T follicular helper cell (primary cell): ENCODE measurements at regions not wholly inside any gene's neighbourhood (a gene's known extent, or its start where the extent isn't known, plus 50 kb on each side); places are given as distances from the start of the nearest gene placed in this dataset.

Experiments
- DNase-seq: peaks from one replicate; pipeline ENCODE4 v3.0.0-alpha.2; 2020; ENCODE audit warnings: low read depth

DNA sequence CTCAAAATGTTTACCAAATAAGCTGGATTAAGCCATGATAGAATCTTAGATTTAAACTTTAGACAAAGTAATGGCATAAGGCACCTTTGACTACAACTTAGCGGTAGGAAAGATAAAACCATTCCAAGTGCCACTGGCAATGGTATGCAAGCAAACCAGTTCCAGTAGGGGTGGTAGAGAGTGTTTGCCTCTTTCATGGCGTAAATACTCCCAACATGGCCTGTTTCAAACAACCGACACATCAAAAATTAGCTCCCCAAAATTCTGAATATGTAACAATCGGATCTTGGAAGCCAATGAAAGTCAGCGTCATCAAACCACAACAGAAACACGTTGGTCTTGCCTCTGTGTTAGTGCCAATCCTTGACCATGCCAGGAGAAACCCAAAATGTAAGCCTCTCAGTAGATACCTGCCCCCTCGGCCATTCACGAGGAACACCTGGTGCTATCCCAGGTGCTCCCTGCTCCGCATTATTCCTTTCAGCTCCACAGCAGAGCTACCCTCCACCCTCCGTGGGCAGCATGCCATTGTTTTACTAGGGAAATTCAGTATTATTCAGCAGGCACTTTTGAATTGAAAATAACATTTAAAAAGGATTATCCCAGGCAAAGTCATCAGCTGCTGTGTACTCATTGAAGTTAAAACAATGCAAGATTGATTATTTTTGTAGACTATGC lies 307.8 kb upstream of the CDH11 start:
- no peak for DNase-seq

DNA sequence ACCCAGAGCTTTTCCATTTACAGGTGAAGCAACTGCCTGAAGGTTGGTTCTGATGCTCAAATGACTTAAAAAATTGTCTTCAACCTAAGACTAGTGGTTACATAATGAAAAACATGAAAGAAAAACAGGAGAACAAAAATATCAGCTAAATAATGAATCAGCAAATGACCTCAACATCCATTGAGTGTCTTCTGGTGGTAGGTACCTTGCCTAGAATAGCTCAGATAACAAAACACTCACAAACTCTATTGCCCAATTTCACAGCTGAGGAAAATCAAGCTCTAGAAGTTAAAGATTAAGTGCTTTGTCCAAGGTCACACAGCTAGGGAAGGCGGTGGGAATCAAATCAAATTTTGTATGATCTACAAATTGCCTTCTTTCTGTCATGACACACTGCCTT lies 304.6 kb upstream of the CDH11 start:
- DNase-seq, result no peak

DNA sequence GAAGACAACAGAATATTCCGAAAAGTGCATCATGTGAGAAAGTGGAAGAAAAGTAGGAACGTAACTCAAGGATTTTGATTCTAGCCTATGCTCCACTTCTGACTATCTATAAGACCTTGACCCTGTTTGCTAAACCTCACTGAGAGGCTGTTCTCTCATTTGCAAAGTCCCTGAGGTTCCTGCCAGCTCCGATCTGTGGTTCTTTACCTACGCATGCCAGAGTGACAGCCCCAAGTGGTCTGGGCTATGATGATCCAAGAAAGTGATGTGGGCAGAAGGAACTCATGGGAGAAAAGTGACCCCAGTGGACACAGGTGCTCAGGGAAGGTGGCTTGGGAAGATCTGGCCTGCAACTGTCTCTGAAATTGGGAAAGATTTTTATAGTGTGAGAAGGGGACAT lies 301.1 kb upstream of the CDH11 start:
- no peak for DNase-seq

DNA sequence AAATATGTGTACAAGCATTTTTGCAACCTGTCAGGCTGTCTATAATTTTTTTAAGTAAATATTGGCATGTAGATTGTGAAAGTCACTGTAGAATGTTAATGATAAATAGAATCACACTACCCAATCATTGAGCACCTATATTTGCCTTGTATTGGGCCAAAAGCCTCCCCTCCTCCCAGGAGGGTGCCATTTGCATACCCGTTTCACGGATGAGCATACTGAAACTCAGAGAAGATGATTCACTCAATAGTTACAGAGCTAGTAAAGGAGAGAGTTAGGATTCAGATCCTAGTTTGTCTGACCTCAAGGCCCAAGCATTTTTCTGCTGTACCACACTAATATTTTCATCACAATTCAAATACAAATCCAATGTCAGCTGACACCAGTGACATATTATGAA lies 299.7 kb upstream of the CDH11 start:
- no peak for DNase-seq

DNA sequence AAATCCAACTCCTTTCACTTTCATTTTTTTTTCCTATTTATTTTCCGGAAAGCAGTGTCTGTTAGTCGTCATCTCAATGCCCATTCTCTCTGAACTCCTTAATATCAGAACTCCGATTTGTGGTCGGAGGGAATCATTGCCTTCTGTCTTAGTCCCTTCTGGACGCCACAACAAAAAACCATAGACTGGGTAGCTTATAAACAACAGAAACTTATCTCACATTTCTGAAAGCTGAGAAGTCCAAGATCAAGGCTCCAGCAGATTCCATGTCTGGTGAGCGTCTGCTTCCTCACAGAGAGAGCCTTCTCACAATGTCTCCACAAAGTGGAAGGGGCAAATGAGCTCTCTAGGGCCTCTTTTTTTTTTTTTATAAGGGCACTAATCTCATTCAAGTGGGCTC lies 296.6 kb upstream of the CDH11 start:
- no peak for DNase-seq

DNA sequence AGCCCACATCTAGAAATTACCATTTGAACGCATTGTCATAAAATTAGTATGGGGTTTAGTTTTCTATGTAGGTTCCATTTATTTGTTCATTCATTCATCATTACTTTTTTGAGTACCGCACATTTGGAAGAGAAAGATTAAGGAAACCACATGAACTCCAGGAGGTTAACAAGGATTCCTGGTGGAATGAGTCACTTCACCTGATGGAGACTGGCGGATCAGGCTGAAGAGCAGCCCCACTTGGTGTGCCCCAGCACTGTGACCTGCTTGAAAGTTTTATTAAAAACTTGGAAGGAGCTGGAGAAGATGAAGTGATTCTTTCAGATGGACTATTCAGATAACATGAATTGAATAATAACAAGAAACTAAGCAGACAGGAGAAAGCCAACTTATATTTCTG lies 293.6 kb upstream of the CDH11 start:
- no peak for DNase-seq

DNA sequence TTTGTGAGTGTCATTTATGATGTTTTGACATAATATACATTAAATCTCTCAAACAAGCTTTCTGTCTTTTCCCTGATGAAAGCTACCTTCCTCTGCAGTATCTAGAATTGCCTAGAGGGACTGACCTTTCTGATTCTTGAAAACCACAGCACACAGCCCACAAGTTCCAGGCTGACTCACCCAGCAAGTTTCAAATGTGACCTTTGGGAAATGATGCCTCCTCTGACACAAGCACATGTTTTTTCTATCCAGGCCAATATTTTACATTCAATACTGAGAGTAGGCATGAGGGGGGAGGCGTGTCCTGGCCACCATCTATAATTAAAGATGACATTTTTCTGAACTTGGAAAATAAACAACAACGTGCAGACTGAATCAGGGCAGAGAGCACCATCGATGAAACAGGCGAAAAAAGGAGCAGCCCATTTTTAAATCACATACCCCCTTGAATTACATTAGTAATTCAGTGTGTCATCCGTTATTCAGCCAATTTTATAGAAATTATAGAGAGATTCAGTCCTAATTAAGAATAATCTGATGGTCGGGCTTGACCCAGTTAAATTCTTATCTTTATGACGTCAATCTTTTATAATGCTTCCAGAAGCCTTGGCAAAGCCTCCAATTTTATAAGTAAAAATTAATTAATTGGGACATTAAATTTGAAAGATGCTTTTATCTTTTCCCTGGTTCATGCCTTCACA lies 292.6 kb upstream of the CDH11 start:
- DNase-seq, result no peak

DNA sequence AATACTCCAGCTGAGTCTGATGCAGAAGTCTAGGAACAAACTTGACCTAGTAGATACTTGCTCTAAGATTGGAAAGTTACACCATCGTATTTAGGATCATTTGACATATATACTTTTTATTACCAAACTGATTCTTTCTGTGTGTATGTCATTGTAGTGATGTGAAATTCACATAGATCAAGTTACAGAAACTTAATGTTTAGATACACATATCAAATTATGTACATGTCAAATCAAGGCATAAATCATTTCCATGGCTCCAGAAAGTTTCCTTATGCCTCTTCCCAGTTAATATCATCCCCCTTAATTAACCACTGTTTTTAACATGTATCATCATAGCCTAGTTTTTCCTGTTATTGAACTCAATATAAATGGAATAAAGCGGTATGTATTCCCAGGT lies 292.0 kb upstream of the CDH11 start:
- DNase-seq, result no peak

DNA sequence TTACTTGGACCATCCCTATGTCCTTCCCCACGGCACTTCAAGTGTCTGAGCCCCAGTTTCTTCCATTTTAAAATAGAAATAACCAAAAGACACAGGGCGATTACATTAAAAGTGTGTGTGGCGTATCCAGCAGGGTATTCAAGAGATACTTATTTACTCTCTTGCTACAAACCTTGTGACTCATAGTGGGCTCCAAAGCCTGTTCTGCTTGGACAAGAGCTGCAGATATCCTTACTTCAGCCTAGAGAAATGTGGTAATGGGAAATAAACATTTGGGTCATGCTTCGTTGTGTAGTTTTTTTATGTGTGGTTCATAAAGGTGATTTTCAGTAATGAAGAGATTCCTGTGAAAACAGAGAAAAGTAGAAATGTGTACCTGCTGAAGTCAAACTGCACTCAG lies 288.9 kb upstream of the CDH11 start:
- DNase-seq, result no peak

DNA sequence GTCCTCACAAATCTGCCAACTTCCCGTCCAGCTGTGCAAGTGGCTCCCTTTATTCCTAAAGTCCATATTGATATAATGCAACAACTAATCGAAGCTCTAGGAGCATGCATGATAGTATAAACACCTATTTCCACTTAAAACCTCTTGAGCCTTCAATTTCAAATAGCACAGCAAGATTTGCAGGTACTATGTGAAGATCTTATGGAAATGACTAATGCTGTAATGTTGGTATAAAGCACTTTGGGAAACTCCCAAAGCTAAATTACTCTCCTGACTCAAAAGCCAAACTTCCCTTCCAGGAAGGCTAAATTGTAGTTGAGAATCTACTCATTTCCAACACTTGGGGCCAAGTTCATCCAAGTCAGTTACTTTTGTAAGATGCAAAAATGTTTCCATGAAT lies 287.6 kb upstream of the CDH11 start:
- no peak for DNase-seq

DNA sequence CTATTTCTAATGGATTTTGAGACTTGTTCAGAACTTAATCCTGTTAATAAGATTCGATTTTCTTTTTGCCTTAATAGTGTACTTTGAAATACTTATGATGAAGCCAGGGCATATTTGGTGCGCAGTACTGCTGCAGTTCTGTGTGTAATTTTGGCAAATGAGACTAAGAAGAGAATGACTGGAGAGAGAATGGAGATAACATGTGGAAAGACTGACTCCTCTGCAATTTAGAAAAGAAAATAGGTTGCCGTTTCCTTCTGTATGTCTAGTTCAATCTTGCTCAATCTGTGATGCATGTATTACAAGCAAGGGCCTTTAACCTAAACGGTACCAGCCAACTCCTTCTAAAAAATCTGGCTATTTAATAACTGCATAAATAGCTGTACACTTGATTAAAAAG lies 285.1 kb upstream of the CDH11 start:
- DNase-seq, result no peak

DNA sequence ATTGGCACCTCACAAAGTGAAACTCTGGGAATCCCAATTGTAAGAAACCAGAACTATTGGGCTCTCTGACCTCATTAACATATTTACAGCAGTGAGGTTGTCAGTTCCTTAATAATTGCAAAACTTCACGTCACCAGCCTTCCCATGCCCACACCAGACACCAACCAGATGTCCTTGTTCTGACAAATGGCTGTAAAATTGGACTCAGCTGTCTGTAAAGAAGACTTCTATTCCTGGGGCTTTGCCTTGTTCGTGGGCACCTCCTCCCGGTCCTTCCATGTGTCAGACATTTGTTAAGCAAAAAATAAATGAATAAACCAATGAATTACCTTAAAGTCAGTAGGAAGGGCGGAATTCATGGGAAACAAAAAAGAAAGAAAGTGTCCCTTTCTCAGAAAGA lies 284.3 kb upstream of the CDH11 start:
- DNase-seq, result no peak

DNA sequence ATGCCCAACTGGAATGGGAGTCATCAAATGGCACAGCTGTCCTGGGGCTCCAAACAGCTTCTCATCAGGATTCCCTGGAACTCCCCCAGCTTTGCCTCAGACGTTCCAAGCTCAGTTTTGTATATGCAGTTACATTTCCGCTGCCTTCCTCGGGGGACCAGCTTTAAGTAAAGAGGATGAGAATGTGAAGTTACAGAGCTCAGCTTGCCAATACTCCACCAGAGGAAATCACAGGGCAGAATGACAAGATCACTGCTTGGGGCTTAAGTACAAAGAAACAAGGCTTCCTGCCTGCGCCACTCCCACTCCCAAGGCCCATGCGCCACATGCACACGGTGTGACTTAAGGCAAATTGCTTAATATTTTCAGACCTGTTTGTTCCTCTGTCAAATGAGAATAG lies 272.4 kb upstream of the CDH11 start:
- DNase-seq, result no peak

DNA sequence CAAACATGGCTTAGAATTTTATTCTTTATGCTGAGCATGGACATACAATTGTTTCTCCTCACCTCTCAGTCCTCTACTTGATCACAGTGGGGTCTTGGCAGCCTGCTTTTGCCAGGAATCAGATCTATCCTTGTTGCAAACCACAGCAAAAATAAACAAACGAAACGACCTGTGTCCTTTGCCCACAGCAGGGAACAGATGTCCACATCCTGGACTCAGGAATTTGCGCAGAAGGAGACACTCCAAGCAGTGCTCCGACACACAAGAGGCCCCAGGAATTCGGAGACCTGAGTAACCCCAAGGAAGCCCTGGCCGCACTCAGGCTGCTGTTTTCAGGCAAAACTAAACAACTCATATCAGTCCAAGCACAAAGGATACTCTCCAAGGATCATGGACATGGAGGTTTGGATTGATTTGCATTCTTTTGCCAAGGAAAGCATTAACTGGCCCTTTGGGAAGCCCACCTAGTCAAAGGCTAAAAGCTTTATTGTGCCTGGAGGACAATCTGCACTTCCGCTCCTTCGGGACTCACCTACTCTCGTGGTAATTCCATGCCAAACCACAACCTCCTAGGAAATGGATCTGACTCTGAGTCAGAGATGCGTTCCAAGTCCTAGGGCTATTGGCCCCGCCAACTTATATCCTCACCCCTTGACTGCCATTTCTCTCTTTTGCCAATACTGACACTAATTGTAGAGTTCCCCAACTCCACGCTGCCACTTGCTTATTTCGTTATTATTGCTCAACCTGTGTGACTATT lies 271.1 kb upstream of the CDH11 start:
- DNase-seq, result no peak

DNA sequence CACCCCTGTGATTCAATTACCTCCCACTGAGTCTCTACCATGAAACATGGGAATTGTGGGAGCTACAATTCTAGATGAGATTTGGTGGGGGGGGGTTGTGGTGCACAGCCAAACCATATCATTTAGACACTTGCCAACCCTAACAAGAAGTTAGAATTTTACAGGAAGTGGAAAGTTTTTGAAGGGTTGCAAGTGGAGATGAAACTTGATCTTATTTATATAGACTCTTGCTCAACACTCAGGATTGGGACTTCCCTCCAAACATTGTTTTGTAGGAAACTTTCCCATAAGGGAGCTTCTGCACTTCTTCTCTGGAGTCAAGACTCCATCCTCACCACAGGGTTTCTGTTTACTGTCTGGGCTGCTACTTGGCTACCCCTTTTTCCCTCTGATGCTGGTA lies 266.7 kb upstream of the CDH11 start:
- no peak for DNase-seq

DNA sequence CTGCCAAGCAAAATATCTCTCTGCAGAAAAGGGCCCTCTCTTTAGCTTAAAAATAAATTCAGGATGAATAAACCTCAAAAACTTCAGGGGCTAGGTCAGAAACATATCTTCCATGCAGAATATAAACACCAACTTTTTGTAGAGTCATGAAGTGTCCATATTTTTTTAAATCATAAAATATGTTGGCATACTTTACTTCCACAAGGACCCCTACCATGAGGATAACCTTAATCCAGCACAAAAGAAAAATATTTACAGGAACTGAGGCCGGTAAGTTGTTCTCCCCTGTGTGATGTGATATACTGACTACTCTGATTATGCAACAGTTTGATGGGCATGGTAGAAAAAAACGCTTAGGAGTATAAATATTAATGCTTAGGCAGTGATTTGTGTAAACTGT lies 264.8 kb upstream of the CDH11 start:
- no peak for DNase-seq

DNA sequence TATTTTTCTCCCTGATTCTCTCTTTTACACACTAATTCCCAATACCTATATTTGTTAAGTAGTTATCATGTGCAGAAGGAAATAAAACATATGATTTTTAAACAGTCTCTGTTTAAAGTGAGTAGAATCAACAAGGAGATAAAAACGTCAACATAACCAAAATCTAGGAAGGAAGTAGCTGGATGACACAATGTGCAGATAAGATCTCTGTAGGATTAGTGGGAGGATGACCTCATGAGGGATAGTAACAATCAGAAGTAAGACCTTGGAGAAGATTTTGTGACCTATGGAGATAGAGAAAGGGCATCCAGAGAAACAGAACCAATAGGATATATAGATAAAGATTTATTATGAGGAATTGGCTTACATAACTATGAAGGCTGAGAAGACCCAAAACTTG lies 262.6 kb upstream of the CDH11 start:
- DNase-seq, result no peak

DNA sequence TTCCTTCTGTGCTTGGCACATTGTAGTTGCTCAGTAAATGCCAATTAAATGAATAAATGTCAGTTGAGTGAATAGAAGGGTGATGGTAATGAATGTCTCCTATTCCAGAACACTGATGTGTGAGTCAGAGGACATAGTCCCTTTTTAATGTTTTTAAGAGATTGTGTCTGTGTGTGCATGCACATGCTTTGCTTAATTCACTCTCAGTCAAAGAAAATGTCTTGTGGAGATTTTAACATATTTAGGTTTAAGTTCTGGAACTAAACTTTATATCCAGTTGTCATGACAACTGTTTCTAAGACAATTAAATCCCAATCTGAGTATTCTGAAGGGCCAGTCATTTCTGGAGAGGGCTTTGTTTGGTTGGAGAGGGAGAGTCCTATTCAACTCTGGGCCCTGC lies 255.3 kb upstream of the CDH11 start:
- DNase-seq, result no peak

DNA sequence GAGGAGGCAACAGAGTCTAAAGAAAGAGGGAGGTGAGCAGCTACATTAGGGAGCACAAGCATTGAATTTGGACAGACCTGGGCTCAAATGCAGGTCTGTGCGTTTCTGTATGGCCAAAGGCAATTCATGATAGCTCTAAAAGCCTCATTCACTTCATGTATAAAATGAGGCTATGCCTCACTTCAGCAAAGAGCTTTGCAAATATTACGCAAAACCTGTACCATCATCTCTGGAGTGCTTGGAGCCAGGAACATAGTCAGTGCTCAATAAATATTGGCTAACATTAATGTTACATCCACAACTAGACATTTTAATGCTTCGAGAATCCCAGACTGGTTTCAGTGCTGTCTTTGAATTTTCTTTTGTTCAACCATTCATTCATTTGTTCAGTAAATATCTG lies 254.7 kb upstream of the CDH11 start:
- no peak for DNase-seq

DNA sequence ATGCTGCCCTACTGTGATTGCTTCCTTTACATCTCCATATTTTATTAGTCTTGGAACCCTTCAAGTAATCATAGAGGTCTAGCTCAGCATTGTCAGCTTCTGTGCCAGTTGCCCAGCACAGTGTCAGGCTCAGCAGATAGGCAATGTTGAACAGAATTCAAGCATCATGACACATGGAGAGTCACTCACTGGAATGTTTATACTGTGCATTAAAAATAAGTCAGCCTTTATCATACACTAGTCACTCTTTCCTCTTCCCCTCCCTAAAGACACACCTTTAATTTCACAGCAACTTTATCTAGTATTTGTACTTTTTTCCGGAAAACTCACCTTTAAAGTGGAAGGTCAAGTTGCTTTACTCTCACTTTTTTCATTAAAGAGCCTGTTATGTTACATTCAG lies 253.8 kb upstream of the CDH11 start:
- no peak for DNase-seq

DNA sequence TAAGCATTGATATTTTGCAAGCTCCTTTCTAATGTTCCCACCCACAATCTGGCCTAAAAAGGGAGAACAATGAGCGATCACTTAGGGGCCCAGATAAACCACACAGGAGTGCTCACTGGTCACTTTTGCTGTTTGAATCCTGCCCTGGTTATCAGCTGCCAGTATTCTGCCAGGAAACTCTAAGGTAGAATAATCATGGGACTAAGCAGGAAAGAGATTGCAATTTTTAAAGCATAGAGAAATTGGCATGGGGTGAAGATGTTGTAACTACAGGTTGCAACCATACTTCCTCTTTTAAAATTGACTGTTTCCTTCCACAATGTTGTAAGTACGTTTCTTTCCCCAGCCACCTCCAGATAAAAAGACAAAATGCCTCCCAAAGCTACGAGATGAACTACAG lies 251.2 kb upstream of the CDH11 start:
- DNase-seq, result no peak

DNA sequence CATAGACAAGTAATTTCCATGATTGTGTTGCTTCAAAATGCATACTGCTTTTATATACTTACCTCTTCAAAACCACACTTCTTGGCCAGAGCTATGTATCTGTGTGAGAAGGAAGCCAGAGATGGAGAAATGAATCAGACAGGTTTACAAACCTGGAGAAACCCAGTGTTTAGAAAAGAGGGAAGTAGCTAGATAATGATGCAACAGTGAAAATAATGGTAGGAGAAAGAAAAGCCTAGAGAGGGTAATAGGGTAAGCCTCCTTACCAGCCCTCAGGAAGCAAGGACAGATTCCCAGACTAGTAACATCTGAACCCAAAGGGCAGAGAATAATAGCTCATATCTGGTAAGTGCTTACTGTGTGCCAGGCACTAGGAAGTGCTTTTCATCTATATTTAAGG lies 250.3 kb upstream of the CDH11 start:
- no peak for DNase-seq
